HG02852 (cell line): ENCODE measurements at regions not wholly inside any gene's neighbourhood (a gene's known extent, or its start where the extent isn't known, plus 50 kb on each side); places are given as distances from the start of the nearest gene placed in this dataset.

Experiments used
- ATAC-seq: cut with Tn5 transposase; IDR thresholded peaks from one replicate; pipeline ENCODE4 v1.9.1; 2021; ENCODE audit warnings: mild to moderate bottlenecking, moderate library complexity; ENCODE audit not compliant: unreplicated experiment

DNA sequence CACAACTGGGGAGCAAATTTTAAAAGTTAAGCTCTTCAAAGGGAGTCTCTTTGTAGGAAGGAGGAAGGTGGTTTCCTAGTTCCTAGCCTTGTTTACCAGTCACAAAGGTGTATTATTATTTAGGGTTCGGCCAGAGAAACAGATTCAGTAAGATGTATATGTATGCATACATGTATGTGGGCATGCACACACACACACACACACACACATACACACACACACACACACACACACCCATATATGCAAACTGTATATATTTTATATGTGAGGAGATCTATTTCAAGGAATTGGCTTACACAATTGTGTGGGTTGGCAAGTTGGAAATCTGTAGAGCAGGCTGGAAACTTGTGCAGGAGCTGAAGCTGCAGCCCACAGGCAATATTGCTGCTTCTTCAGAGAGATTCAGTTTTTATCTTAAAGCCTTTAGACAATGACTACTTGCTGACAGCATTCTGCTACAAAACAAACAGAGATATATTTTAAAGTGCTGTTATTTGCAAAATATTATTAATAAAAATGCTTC lies 75.3 kb upstream of the DNAH5 start:
- no peak for ATAC-seq

DNA sequence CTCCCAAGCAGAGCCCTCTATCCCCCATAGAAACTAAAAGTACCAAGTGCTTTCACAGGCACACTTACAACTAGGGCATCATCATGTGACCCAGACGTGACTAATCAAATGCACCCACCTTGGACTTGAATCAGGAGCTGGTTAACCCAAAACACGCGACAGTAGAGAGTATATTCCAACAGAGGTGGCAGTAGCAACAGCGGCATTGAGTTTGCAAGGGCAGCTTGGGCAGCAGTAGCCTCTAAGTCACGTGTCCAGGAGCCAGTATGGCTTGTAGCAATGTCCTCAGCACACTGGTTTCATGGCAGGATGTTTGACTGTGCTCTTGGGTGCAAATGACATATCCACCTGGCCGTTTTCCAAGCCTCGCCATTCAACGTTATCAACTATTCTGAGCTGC lies 73.4 kb upstream of the DNAH5 start:
- ATAC-seq, result no peak

DNA sequence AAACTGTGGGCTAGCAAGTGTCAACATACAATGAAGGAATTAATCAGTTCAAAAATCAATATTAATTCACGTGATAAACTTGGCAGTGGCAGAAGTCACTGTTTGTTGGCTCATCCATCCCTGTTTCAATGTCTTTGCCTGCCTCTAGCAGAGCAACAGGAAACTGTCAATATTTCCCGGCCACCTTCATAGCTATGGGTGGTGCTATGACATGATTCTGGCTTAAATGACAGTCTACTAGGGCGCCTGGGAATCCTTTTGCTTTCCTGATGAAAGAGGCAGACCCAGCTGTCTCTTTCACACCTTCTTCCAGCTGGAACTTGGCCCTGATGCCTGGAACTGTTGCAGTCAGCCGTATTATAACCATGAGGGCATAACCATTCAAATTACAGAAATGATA lies 72.1 kb upstream of the DNAH5 start:
- ATAC-seq, result no peak

DNA sequence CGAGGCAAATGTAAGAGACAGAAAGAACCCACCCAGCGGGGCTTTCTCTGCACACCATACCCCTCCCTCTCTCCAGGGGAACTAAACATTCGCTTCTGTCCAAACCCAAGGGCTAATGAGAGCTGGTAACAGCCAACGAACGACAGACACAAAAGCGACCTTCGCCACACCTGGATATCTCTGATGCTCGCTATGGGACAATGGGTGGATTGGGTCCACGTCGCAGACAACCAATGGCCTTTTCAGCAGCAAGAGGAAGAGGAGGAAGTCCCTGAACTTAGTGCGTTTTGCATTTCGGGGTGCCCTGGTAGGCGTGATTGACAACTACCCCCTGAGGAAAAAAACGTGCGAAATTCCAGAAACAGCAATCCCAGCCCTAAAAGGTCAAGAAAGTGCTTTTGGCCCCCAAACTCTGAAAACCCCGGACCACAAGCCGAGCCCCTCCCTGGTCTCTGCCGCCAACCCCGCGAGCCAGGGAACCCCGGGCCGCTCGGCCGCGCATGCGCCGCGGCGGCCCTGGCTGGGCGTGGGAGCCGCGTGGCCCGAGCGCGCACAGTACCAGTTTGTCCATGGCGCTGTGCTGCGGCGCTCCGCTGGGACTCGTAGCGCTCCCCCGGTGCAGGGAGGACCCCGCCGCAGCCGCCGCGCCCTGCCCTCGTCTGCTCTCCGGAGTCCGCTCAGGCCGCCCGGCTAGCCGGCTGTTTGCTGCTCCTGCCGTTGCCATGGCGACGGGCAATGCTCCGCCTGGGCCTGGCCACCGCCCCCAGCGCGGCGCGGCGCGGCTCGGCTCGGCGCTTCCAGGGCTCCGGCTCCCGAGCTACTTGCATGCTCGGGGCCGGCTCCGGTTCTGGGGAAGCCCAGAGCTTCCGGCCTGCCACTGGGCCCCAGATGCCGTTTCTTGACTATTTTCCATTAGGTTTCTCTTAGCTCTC lies 66.9 kb upstream of the DNAH5 start:
- ATAC-seq, result peak; percentile 93

DNA sequence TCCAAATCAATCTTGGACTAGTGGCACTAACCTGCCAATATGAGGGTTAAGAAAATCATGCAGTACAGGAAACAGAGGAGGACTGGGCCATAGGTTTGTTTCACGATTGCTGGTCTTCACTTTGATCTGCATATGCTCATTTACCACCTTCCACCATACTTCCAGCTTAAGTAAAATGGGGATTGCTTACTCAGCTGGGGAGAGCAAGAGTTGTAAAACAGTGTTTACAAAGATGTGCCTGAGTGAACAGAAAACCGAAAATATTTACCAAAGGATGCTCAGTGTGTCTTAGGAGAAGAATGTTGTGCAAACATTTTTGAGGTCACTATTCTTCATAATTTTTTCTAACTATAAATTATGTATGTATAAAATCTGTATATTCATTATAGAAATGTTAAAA lies 65.1 kb upstream of the DNAH5 start:
- ATAC-seq, result no peak

DNA sequence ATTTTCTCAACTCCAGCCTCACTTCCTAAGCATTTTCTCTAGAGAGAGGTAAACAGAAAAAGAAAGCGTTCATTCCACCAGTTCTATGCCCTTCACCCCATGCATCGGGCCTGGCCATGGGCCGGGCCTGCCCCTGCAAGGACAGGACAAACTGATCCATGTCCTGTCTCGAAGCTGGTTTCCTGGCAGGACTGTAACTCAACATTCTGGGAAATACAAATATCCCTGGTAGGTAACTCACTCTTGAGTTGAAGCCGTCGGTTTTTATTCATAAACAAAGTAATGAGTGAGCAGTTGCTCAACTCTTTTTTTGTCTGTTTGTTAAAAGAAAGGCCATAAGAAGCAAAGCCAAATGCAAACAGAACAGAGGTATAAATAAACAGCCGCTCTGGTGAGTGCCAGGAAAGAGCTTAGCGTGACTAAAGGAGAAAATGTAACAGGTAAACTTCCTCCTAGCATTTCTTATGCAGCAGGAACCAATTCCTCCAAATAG lies 64.4 kb upstream of the DNAH5 start:
- ATAC-seq, result no peak

DNA sequence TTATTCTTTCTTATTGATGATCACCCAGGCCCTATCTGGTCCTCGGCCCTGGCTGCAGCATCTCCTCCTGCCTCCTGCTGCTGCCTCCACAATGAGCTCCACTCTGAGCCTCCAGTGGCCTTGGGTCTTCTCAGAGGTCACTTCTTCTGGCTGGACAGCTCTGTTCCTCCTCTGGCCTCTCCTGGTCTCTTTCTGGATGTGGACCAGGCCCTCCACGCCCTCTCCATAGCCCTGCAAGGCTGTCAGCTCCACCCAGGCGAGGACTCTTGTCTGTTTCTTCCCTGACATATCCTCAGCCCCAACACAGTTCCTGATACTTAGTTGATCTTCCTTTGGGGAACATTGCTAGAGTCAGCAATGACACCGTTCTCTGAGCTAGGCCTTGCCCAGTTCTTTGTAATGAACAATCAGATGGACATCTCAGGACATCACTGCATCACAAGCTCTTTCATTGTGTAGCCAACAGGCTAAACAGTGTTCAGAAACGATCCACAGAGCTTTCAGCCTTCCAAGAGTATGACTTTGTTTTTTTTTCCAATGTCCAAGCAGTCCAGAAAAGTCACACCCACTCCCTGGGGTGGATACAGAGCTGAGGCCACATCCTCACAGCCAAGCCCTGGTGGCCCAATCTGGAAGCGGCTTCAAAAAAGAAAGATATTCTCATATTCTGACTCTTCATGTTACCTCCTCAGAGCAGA lies 62.5 kb upstream of the DNAH5 start:
- ATAC-seq, result no peak

DNA sequence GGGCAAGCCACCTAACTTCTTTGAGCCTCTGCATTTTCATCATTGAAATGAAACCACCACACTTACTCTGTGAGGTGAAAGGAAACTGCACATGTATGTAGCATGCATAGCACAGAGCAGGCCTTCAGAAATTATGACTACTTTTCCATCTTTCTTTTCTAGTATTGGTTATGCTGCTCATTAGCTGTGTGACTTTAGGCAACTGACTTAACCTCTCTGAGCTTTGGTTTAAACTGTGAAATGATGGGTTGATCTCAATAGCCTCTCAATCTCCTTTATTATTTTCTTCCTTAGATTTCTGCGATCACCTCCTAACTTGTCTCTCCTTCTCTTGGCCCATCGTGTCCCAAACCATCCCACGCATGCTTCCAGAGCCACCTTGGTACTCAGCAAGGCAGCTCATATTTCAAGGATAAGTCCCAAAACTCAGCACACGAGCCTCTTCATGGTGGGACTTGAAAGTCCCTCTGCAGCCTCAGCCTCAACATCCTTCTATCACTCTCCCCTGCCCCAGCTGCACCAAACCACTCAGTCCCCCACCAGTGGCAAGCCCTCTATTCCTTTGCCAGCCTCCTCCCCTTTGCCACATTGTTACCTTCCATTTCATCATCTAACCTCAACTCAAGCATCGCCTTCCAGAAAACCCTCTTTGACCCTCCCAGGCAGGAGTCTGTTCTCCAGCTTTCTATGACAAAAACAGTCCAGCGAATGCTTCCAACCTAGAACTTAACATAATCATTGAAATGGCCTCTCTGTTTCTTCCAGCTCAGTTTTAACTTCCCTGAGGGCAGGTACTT lies 60.3 kb upstream of the DNAH5 start:
- ATAC-seq, result no peak

DNA sequence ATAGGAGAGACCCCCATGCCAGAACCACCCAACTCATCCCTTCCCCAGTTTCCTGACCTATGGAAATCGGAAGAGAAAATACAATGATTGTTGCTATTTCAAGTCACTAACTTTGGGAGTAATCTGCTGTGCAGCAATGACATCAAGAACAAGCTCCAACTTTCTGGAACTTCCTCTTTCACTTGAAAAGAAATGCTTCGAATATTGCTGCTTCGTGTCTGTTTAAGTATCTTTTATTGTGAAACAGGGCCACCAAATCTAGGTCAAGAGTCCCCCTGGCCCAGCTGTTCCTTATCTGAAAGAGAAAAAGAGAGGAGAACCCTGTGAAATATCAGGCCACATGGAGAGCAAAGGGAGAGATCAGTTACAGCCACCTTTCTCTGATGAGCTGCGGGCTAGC lies 59.4 kb upstream of the DNAH5 start:
- no peak for ATAC-seq

DNA sequence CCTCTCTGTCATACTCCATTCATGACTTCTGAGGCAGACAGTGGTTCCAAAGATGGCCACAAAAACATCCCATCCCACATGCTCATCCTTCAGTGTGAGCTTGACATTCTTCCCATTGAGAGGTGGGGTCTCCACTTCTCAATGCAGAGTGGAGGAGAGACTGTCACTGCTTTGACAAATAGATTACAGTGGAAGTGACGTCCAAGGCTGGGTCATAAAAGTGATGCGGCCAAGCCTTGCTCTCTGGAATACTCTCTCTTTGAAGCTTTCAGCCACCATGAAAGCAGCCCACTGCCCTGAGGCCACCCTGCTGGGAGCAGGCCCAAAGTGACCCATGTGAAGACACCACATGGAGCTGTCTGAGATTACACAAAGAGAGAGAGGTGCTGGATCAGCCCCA lies 59.0 kb upstream of the DNAH5 start:
- ATAC-seq, result no peak

DNA sequence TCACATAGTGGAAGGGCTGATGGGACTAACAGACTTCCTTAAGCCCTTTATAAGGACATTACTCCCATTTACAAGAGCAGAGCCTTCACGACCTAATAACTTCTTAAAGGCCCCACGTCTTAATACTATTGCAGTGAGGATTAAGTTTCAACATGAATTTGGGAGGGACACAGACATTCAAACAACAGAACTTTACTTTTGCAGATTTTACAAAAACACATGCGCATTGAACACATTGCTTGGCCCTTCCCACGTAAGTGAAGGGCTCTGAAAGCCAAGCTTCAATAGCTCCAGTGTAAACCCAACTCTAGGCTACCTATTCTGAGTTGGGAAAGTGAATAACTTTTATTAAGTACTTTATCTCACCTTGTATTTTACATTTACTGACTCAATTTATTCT lies 53.8 kb upstream of the DNAH5 start:
- ATAC-seq, result no peak

DNA sequence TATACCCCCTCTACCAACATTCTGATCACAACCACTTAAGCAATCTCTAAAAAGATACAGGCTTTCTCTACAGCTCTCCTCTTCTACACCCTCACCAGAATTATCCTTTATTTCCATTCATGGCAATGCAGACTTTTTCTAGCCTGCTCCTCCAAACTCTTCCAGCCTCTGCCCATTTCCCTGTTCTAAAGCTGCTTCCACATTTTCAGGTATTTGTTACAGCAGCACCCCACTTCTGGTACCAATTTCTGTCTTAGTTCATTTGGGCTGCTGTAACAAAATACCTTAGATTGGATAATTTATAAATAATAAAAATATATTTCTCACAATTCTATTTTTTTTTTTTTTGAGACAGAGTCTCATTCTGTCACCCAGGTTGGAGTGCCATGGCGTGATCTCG lies 53.0 kb upstream of the DNAH5 start:
- ATAC-seq, result no peak

DNA sequence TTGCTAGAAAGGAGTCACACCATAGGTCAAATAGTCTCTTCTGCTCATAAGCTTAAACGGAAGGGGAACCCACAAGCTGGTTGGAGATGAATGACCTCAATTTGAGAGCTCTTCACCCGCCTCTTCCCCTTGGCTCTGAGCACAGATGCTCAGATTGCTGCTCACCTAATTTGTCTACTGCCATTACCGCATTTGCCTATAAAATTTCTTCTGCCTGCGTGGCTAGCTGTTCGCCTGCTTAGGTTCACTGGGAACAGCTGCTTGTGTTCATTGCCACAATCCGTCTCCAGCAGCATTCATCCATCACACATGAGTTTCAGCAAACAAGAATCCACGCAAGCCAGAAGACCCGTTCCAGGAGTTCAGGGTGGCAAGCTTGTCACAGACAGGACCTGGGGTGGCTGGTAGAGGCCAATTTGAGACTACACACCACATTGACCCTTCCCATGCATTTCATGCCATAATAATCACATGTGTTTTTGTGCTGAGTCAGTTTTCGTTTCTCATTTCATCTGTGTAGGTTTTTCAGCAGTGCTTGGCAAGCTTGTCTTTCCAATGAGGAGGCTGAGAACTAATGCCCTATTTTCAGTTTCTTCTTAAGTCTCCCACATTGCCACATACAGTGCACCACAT lies 50.2 kb upstream of the DNAH5 start:
- ATAC-seq, result peak; percentile 68
